B cell (primary cell): ENCODE measurements at regions not wholly inside any gene's neighbourhood (a gene's known extent, or its start where the extent isn't known, plus 50 kb on each side); places are given as distances from the start of the nearest gene placed in this dataset.

Experiments used
- ATAC-seq: fragments of 200-7000 bp; cut with Tn5 transposase; one replicate; pipeline ENCODE4 v1.10.0; 2021; ENCODE audit warnings: low read depth, mild to moderate bottlenecking, moderate number of reproducible peaks, moderate library complexity
- CTCF ChIA-PET: fragments of 350-600 bp; sonication (Branson Sonifier 250); formaldehyde crosslinking; loops from one replicate; lab custom pipeline; 2021; ENCODE audit warnings: antibody characterized with exemption, inconsistent platforms; lab: Charles Lee
- POLR2A ChIA-PET: fragments of 350-600 bp; sonication (Branson Sonifier 250); formaldehyde crosslinking; loops from one replicate; lab custom pipeline; 2021; ENCODE audit warnings: antibody characterized with exemption; lab: Charles Lee
- DNase-seq: peaks from one replicate; pipeline ENCODE4 v3.0.0; 2013
- H2AFZ ChIP-seq: 2 replicates; pipeline ENCODE4 v1.6.1; 2012; ENCODE audit warnings: mild to moderate bottlenecking, low read depth, low read length; ENCODE audit not compliant: insufficient read depth, poor library complexity, severe bottlenecking
- H3K27ac ChIP-seq, 2 donors: 1 replicate in 1 of 2; 2 replicates in 1 of 2; pipeline ENCODE4 v1.5.1; 2012 to 2013; ENCODE audit warnings: low read length in 2 of 2, mild to moderate bottlenecking in 2 of 2, moderate library complexity in 1 of 2
- H3K27me3 ChIP-seq, 4 experiments: fragments of 200-600 bp in 1 of 4; sonication (generic) in 1 of 4; replicated peaks in 1 of 4; 1 replicate in 2 of 4; 2 replicates in 2 of 4; pipeline versions ENCODE4 v1.6.1 to v1.7.0; 2013 to 2016; ENCODE audit warnings: low read length in 3 of 4, mild to moderate bottlenecking in 2 of 4, mixed read lengths in 1 of 4, moderate library complexity in 1 of 4; ENCODE audit not compliant: insufficient read depth in 4 of 4, control insufficient read depth in 3 of 4; ENCODE audit errors: control extremely low read depth in 1 of 4
- H3K36me3 ChIP-seq, 2 experiments: replicated peaks in 1 of 2; 1 replicate in 1 of 2; 2 replicates in 1 of 2; pipeline versions ENCODE4 v1.6.1 to v1.7.1; 2013; ENCODE audit warnings: low read length in 1 of 2; ENCODE audit not compliant: insufficient read depth in 2 of 2, control insufficient read depth in 1 of 2; ENCODE audit errors: control extremely low read depth in 1 of 2, extremely low read depth in 1 of 2
- H3K4me1 ChIP-seq, 2 donors: fragments of 200-600 bp in 1 of 2; sonication (generic) in 1 of 2; 1 replicate in 1 of 2; 2 replicates in 1 of 2; pipeline versions ENCODE4 v1.5.1 to v1.6.1; 2013 to 2017; ENCODE audit warnings: low read length in 2 of 2; ENCODE audit not compliant: control insufficient read depth in 2 of 2, insufficient read depth in 2 of 2
- H3K4me2 ChIP-seq: replicated peaks from 2 replicates; pipeline ENCODE3; 2012; ENCODE audit warnings: mild to moderate bottlenecking, low read depth, low read length; ENCODE audit not compliant: poor library complexity, severe bottlenecking
- H3K4me3 ChIP-seq, 5 experiments: fragments of 200-600 bp in 1 of 5; sonication (generic) in 1 of 5; 1 replicate in 3 of 5; 2 replicates in 2 of 5; pipeline versions ENCODE4 v1.5.1 to v1.7.0; 2011 to 2016; ENCODE audit warnings: low read length in 4 of 5, mild to moderate bottlenecking in 4 of 5, low read depth in 2 of 5, control low read depth in 1 of 5, moderate library complexity in 1 of 5; ENCODE audit not compliant: insufficient read depth in 1 of 5; ENCODE audit errors: control extremely low read depth in 1 of 5, extremely low read depth in 1 of 5
- H3K79me2 ChIP-seq: fragments of 200-600 bp; sonication (generic); one replicate; pipeline ENCODE4 v1.6.0; 2016; ENCODE audit warnings: low read length; ENCODE audit not compliant: control insufficient read depth, insufficient read depth
- H3K9ac ChIP-seq: fragments of 200-600 bp; sonication (generic); 2 replicates; pipeline ENCODE4 v1.6.1; 2017; ENCODE audit warnings: mild to moderate bottlenecking, low read length, moderate library complexity
- H3K9me3 ChIP-seq, 3 donors: one replicate each; pipeline versions ENCODE4 v1.6.1 to v1.7.1; 2013; ENCODE audit warnings: low read length in 2 of 3; ENCODE audit not compliant: control insufficient read depth in 2 of 3, insufficient read depth in 1 of 3; ENCODE audit errors: control extremely low read depth in 1 of 3
- H4K20me1 ChIP-seq: 2 replicates; pipeline ENCODE4 v1.6.0; 2012; ENCODE audit warnings: mild to moderate bottlenecking, low read length; ENCODE audit not compliant: insufficient read depth, control insufficient read depth, poor library complexity, severe bottlenecking
- H3K27ac Mint-ChIP-seq: one replicate; pipeline ENCODE4 v1.8.0; 2021; ENCODE audit warnings: mixed read lengths
- H3K27me3 Mint-ChIP-seq: one replicate; pipeline ENCODE4 v1.8.0; 2021; ENCODE audit warnings: mixed read lengths
- H3K4me1 Mint-ChIP-seq: one replicate; pipeline ENCODE4 v1.8.0; 2021; ENCODE audit warnings: mixed read lengths
- H3K4me3 Mint-ChIP-seq: one replicate; pipeline ENCODE4 v1.8.0; 2021; ENCODE audit warnings: mixed read lengths
- H3K9me3 Mint-ChIP-seq: one replicate; pipeline ENCODE4 v1.8.0; 2022; ENCODE audit warnings: mixed read lengths; ENCODE audit not compliant: insufficient read depth
- EZH2 ChIP-seq: IDR thresholded peaks from 2 replicates; pipeline ENCODE4 v1.6.1; 2012; ENCODE audit warnings: borderline replicate concordance, low read depth, mild to moderate bottlenecking, moderate library complexity, low read length; ENCODE audit not compliant: insufficient read depth, poor library complexity, severe bottlenecking
- WGBS: methylation state at CpG from one replicate; pipeline ENCODE4 v1.1.5; 2013; ENCODE audit warnings: missing lambda C conversion rate; ENCODE audit not compliant: insufficient coverage; 5-methylcytosine and 5-hydroxymethylcytosine counted together
- intact Hi-C: fragments of 100-400 bp; cut with micrococcal nuclease; formaldehyde crosslinking; loops from one replicate; pipeline ENCODE4 v1.10.0; 2022
- TF ChIP-seq, protein P1 (sequence below): fragments of 200-600 bp; IDR thresholded peaks from one replicate; pipeline ENCODE4 v1.8.0; 2022; ENCODE audit warnings: antibody characterized with exemption, mild to moderate bottlenecking

DNA sequence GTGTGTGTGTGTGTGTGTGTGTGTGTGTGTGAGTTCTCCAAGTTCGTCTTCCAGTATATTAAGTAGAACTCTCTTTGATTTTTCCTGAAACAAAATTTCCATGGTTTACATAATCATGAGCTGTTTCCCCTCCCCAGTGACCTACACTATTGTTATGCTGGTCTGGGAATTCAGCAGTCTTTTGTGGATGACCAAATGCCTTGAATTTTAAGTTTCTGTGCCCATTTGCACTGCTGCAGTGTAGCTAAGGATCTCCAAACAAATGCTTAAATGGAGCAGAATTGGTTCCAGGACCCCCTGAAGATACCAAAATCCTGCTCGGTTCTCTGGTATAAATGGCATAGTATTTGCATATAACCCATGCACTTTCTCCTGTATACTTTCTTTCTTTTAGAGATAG lies 77.2 kb upstream of the SLC34A2 start:
- Mint-ChIP-seq H3K27me3 (no peaks in the 10 kb centered on the region), H3K9me3 (no peaks in the 10 kb centered on the region), H3K4me1 (no peaks in the 10 kb centered on the region), H3K4me3 (no peak overlapping the region), H3K27ac (no peak overlapping the region)
- H3K4me3 ChIP-seq = no peak overlapping the region
- H4K20me1 ChIP-seq = no peaks in the 10 kb centered on the region
- ChIA-PET POLR2A (no interaction called here), CTCF (interaction anchor here (0.6 kb wide), 1 partner anchor 9 kb away, joined by 3 read pairs; no protein-coding TSS in a partner anchor)
- H3K27me3 ChIP-seq = no peaks in the 10 kb centered on the region
- ATAC-seq (no peak), DNase-seq (no peak)
- no peak overlapping the region for H3K4me2 ChIP-seq
- WGBS = no CpG with 5 or more reads among the region's 2 CpGs
- no peaks in the 10 kb centered on the region for H3K79me2 ChIP-seq
- no peak overlapping the region for H3K9ac ChIP-seq
- H2AFZ ChIP-seq = no peak overlapping the region
- no peaks in the 10 kb centered on the region for H3K36me3 ChIP-seq
- intact Hi-C loops = no loop called here
- no peaks in the 10 kb centered on the region for H3K4me1 ChIP-seq
- no peaks in the 10 kb centered on the region for H3K9me3 ChIP-seq
- TF ChIP-seq, protein P1, sequence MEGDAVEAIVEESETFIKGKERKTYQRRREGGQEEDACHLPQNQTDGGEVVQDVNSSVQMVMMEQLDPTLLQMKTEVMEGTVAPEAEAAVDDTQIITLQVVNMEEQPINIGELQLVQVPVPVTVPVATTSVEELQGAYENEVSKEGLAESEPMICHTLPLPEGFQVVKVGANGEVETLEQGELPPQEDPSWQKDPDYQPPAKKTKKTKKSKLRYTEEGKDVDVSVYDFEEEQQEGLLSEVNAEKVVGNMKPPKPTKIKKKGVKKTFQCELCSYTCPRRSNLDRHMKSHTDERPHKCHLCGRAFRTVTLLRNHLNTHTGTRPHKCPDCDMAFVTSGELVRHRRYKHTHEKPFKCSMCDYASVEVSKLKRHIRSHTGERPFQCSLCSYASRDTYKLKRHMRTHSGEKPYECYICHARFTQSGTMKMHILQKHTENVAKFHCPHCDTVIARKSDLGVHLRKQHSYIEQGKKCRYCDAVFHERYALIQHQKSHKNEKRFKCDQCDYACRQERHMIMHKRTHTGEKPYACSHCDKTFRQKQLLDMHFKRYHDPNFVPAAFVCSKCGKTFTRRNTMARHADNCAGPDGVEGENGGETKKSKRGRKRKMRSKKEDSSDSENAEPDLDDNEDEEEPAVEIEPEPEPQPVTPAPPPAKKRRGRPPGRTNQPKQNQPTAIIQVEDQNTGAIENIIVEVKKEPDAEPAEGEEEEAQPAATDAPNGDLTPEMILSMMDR = no peak
- no peak for TF ChIP-seq EZH2
- no peak overlapping the region for H3K27ac ChIP-seq

DNA sequence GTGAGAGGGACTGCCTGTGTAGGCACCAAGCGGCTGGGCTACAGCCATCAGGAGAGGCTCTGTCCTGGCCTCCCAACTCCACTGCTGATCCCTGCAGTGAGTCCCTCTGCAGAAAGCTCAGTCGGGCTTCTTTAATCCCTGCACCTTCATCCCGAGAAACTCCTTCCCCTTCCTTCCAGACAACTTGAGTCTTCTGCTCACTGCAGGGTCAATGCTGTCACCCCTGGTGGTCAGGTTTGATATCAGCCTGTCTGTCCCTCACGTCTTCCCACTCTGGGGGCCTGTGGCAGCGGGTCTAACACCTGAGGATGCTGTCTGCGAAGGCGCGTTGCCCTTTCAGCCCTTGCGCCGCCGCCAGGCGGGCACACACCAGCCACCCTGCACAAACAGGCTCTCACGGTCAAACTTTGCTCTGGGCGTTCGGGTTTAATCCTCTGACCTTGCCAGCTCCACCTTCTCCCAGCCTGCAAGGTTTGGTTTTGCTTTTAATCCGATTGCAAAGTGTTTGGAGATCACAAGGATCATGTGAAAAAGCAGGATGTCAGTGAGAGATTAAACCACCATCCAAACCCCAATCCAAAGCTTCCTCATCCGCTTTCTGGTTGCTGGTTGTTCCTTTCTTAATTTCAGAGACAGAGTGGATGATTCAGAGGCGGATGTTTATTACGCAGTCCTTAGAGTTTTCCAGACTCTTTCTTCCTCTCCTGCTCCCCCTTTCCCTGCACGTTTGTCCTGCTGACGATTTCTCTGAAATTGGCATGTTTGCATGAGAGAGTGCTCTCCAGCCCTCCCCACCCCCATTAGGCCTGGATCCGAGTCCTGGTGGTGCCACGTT lies 74.8 kb upstream of the SLC34A2 start:
- ChIA-PET CTCF (no interaction called here), POLR2A (no interaction called here)
- no peak overlapping the region for H3K9ac ChIP-seq
- H3K36me3 ChIP-seq = no peaks in the 10 kb centered on the region
- ATAC-seq = no peak
- Mint-ChIP-seq H3K4me1 (no peaks in the 10 kb centered on the region), H3K27me3 (no peaks in the 10 kb centered on the region), H3K27ac (no peak overlapping the region), H3K9me3 (no peaks in the 10 kb centered on the region), H3K4me3 (no peak overlapping the region)
- H3K27ac ChIP-seq = no peak overlapping the region
- H3K4me2 ChIP-seq = no peak overlapping the region
- H3K27me3 ChIP-seq = no peaks in the 10 kb centered on the region
- no peaks in the 10 kb centered on the region for H3K9me3 ChIP-seq
- no peak for TF ChIP-seq EZH2
- intact Hi-C loops = no loop called here
- WGBS = 90% methylated on average over 15 of the region's 23 CpGs
- no peak overlapping the region for H2AFZ ChIP-seq
- H3K4me1 ChIP-seq = no peaks in the 10 kb centered on the region
- H4K20me1 ChIP-seq = no peaks in the 10 kb centered on the region
- H3K4me3 ChIP-seq = no peak overlapping the region
- DNase-seq = no peak
- no peaks in the 10 kb centered on the region for H3K79me2 ChIP-seq
